K562 (cell line): ENCODE measurements at regions not wholly inside any gene's neighbourhood (a gene's known extent, or its start where the extent isn't known, plus 50 kb on each side); places are given as distances from the start of the nearest gene placed in this dataset.

Experiments used
- ATAC-seq: fragments of 200-7000 bp; cut with Tn5 transposase; 3 replicates; pipeline ENCODE4 v1.9.1; 2020; ENCODE audit warnings: moderate library complexity
- BruUV-seq: library from RNA; stranded (reverse); fragments of 400-500 nt; replicated peaks from 2 replicates; lab custom pipeline; 2021; lab: Mats Ljungman, UMichigan
- CTCF ChIA-PET: fragments of 300-600 bp; formaldehyde crosslinking; extraction: SDS; loops from one replicate; lab custom pipeline; 2021; ENCODE audit warnings: low intra/inter-chr PET ratio; lab: Yijun Ruan, JAX
- POLR2A ChIA-PET: fragments of 300-600, 350-650 bp; sonication (Branson Sonifier 250); formaldehyde crosslinking; extraction: SDS; loops from one replicate; lab custom pipeline; 2021; ENCODE audit warnings: antibody characterized with exemption, inconsistent platforms; lab: Yijun Ruan, JAX
- DNase-seq, 4 experiments: peaks; one replicate each; pipeline versions ENCODE4 v3.0.0 to v3.0.0-alpha.2; 2011 to 2018; ENCODE audit warnings: low spot score in 3 of 4, mixed read lengths in 3 of 4; ENCODE audit errors: extremely low read depth in 1 of 4
- FAIRE-seq: peaks from 2 replicates; lab custom pipeline; 2011; peaks lifted over from hg19 to GRCh38; lab: Jason Lieb, UNC
- H2AFZ ChIP-seq: 2 replicates; pipeline ENCODE4 v1.6.0; 2011; ENCODE audit warnings: low read depth, low read length, control low read depth, inconsistent platforms
- H3K27ac ChIP-seq: fragments of 200-600 bp; 3 replicates; pipeline ENCODE4 v1.8.0; 2011; ENCODE audit warnings: low read depth, mild to moderate bottlenecking, control low read depth, inconsistent platforms, low read length, moderate library complexity, mixed read lengths; ENCODE audit errors: extremely low read depth
- H3K27me3 ChIP-seq, 2 experiments: fragments of 300-600 bp in 1 of 2; 2 replicates in 1 of 2; 3 replicates in 1 of 2; pipeline versions ENCODE4 v1.6.0 to v1.8.0; 2011; ENCODE audit warnings: inconsistent platforms in 2 of 2, low read length in 2 of 2, mild to moderate bottlenecking in 1 of 2, mixed read lengths in 1 of 2, moderate library complexity in 1 of 2; ENCODE audit not compliant: control insufficient read depth in 2 of 2, insufficient read depth in 2 of 2
- H3K36me3 ChIP-seq: fragments of 300-600 bp; 3 replicates; pipeline ENCODE4 v1.8.0; 2011; ENCODE audit warnings: mild to moderate bottlenecking, low read length, inconsistent platforms; ENCODE audit not compliant: control insufficient read depth, insufficient read depth
- H3K4me1 ChIP-seq, 2 experiments: fragments of 200-600 bp in 1 of 2; replicated peaks in 1 of 2; 2 replicates in 1 of 2; 3 replicates in 1 of 2; pipeline versions ENCODE4 v1.5.1 to v1.8.0; 2011; ENCODE audit warnings: inconsistent platforms in 2 of 2, low read length in 2 of 2, mild to moderate bottlenecking in 1 of 2, mixed read lengths in 1 of 2, moderate library complexity in 1 of 2; ENCODE audit not compliant: control insufficient read depth in 2 of 2, insufficient read depth in 2 of 2
- H3K4me2 ChIP-seq: 2 replicates; pipeline ENCODE4 v1.6.1; 2011; ENCODE audit warnings: low read length, control low read depth, inconsistent platforms, mixed read lengths; ENCODE audit not compliant: insufficient read depth
- H3K4me3 ChIP-seq: fragments of 200-600 bp; sonication (generic), shearing (Covaris generic); 2 replicates; pipeline ENCODE4 v1.5.1; 2016; ENCODE audit warnings: control low read depth, inconsistent platforms
- H3K79me2 ChIP-seq: fragments of 200-600 bp; 3 replicates; pipeline ENCODE4 v1.8.0; 2011; ENCODE audit warnings: low read length, inconsistent platforms; ENCODE audit not compliant: control insufficient read depth, insufficient read depth
- H3K9ac ChIP-seq, 2 experiments: 2 replicates each; pipeline versions ENCODE4 v1.6.0 to v1.6.1; 2011; ENCODE audit warnings: low read depth in 2 of 2, low read length in 2 of 2, control low read depth in 1 of 2, inconsistent platforms in 1 of 2, mild to moderate bottlenecking in 1 of 2, mixed read lengths in 1 of 2; ENCODE audit not compliant: insufficient read depth in 1 of 2
- H3K9me1 ChIP-seq: one replicate; pipeline ENCODE4 v1.6.0; 2011; ENCODE audit warnings: inconsistent platforms, mild to moderate bottlenecking, low read length, moderate library complexity; ENCODE audit not compliant: control insufficient read depth, insufficient read depth
- H3K9me3 ChIP-seq: replicated peaks from 2 replicates; pipeline ENCODE4 v1.5.1; 2011; ENCODE audit warnings: low read depth, low read length, inconsistent platforms; ENCODE audit not compliant: control insufficient read depth, insufficient read depth
- H4K20me1 ChIP-seq: replicated peaks from 2 replicates; pipeline ENCODE4 v1.6.1; 2011; ENCODE audit warnings: low read length, inconsistent platforms, mixed read lengths; ENCODE audit not compliant: control insufficient read depth, insufficient read depth
- AFF4 ChIP-seq: sonication (generic); formaldehyde crosslinking; IDR thresholded peaks from 2 replicates; pipeline ENCODE4 v1.8.0; 2023; ENCODE audit warnings: mild to moderate bottlenecking, missing genetic modification reagents
- BCOR ChIP-seq: fragments of 450-650 bp; IDR thresholded peaks from 2 replicates; pipeline ENCODE4 v1.6.1; 2016
- KDM1A ChIP-seq, 2 experiments: fragments of 450-650 bp; IDR thresholded peaks; 2 replicates each; pipeline ENCODE4 v1.6.1; 2016; ENCODE audit warnings: mild to moderate bottlenecking in 2 of 2
- MCM5 ChIP-seq: fragments of 450-650 bp; IDR thresholded peaks from 2 replicates; pipeline ENCODE4 v1.6.1; 2016; ENCODE audit warnings: low read depth
- PURB ChIP-seq: sonication (generic); formaldehyde crosslinking; IDR thresholded peaks from 2 replicates; pipeline ENCODE4 v1.9.0; 2021; ENCODE audit warnings: low read depth, mild to moderate bottlenecking, missing genetic modification reagents
- SIN3B ChIP-seq: fragments of 450-650 bp; IDR thresholded peaks from 2 replicates; pipeline ENCODE4 v1.6.1; 2017; ENCODE audit warnings: low read depth, mild to moderate bottlenecking, moderate library complexity
- TCFL5 ChIP-seq: fragments of 250-450 bp; sonication (Bioruptor Pico); conservative IDR thresholded peaks from 2 replicates; pipeline ENCODE4 v1.6.1; 2021; ENCODE audit warnings: mild to moderate bottlenecking, moderate library complexity, matching md5 sums
- XRCC5 ChIP-seq: fragments of 200-400 bp; formaldehyde crosslinking; IDR thresholded peaks from 2 replicates; pipeline ENCODE4 v1.6.1; 2017; ENCODE audit warnings: low read depth, mild to moderate bottlenecking, low read length
- ZFP36 ChIP-seq: fragments of 150-350 bp; IDR thresholded peaks from 2 replicates; pipeline ENCODE4 v1.6.1; 2018; ENCODE audit warnings: low read length, low read depth; ENCODE audit not compliant: partially characterized antibody
- ZNF445 ChIP-seq: fragments of 250-450 bp; sonication (Bioruptor Pico); IDR thresholded peaks from 2 replicates; pipeline ENCODE4 v1.4.0; 2020; ENCODE audit warnings: low read depth, mild to moderate bottlenecking, moderate library complexity
- WGBS: fragments of 100-300 bp; shearing (Covaris generic); methylation state at CpG from one replicate; pipeline ENCODE4 v1.1.6; 2016; ENCODE audit warnings: low coverage, mixed read lengths; ENCODE audit not compliant: insufficient coverage; ENCODE audit errors: missing lambda C conversion rate; 5-methylcytosine and 5-hydroxymethylcytosine counted together
- in situ Hi-C: fragments of 300-500 bp; cut with MboI; formaldehyde crosslinking; loops from 4 replicates; pipeline ENCODE4 v1.15.0; 2018; ENCODE audit warnings: inconsistent platforms, mixed read lengths
- intact Hi-C: fragments of 100-400 bp; cut with micrococcal nuclease; formaldehyde crosslinking; loops from 2 replicates; pipeline ENCODE4 v1.14.2; 2022

GRCh38 chr22:46090631-46091201 lies 59.6 kb upstream of the PPARA start:
- CTCF ChIA-PET, result no interaction called here
- no peak overlapping the region; a peak in 1 of 4 replicates for H3K9ac ChIP-seq
- no peaks in the 10 kb centered on the region for H3K27me3 ChIP-seq
- H2AFZ ChIP-seq, result no peak overlapping the region
- H3K4me2 ChIP-seq, result no peak overlapping the region
- DNase-seq (no peak), ATAC-seq (no peak)
- H3K9me3 ChIP-seq, result no peaks in the 10 kb centered on the region
- no peaks in the 10 kb centered on the region for H4K20me1 ChIP-seq
- no TSS peak for BruUV-seq
- H3K36me3 ChIP-seq, result peaks cover 38% of the 10 kb centered on the region; the same call in 2 of the 3 replicates
- TF ChIP-seq ZFP36 (peak; percentile 93), BCOR (peak; percentile 44; the same call in 1 of the 2 replicates), XRCC5 (no peak), AFF4 (CRISPR knock-in tag) (no peak), ZNF445 (CRISPR knock-in tag) (no peak), MCM5 (no peak), SIN3B (no peak), KDM1A (IDR thresholded peaks at IDR 0.05) (0 out of 4 replicates have a peak, but pooled peaks of 1 of the 2 experiments have one; percentile 9), TCFL5 (CRISPR knock-in tag) (no peak), PURB (CRISPR knock-in tag) (no peak)
- TF ChIP-seq, all 486 proteins: peak for 3
- Histone ChIP-seq H3K4me1 (peaks cover 11 to 65% of the 10 kb centered on the region in 2 experiments; a peak in 4 of 5 replicates), H3K79me2 (peaks cover 39% of the 10 kb centered on the region), H3K9me1 (no peaks in the 10 kb centered on the region), H3K4me3 (no peak overlapping the region), H3K27ac (no peak overlapping the region)
- intact Hi-C loops, result no loop called here
- in situ Hi-C loops, result no loop called here
- no peak for FAIRE-seq
- POLR2A ChIA-PET, result interaction anchor here (0.9 kb wide), 1 partner anchor 54 kb away, joined by 3 read pairs; no protein-coding TSS in a partner anchor
- WGBS, result 82% methylated on average over 9 of the region's 10 CpGs
